ENCODE measurements at regions not wholly inside any gene's neighbourhood (a gene's known extent, or its start where the extent isn't known, plus 50 kb on each side); places are given as distances from the start of the nearest gene placed in this dataset.

GRCh38 chr17:33377837-33378595 lies 84.9 kb upstream of the ASIC2 start:
- H3K27me3 Mint-ChIP-seq, result peaks cover 14% of the 10 kb centered on the region
- H3K4me3 Mint-ChIP-seq, result no peak overlapping the region
- H3K4me1 Mint-ChIP-seq (ENCODE audit: unreplicated experiment), result peaks cover 3% of the 10 kb centered on the region
- TF ChIP-seq CTCF (conservative IDR thresholded peaks at IDR 0.05), result no peak
- H3K36me3 Mint-ChIP-seq, result no peaks in the 10 kb centered on the region
- H3K27ac Mint-ChIP-seq, result no peak overlapping the region
- no peaks in the 10 kb centered on the region for H3K9me3 Mint-ChIP-seq
- DNase-seq (ENCODE audit: extremely low spot score, unreplicated experiment), result no peak

GRCh38 chr17:33381201-33381600 lies 88.1 kb upstream of the ASIC2 start:
- H3K27me3 Mint-ChIP-seq, result peaks cover 39% of the 10 kb centered on the region
- no peaks in the 10 kb centered on the region for H3K9me3 Mint-ChIP-seq
- DNase-seq (ENCODE audit: extremely low spot score, unreplicated experiment), result no peak
- H3K36me3 Mint-ChIP-seq, result no peaks in the 10 kb centered on the region
- TF ChIP-seq CTCF (conservative IDR thresholded peaks at IDR 0.05), result no peak
- no peak overlapping the region for H3K4me3 Mint-ChIP-seq
- no peak overlapping the region for H3K27ac Mint-ChIP-seq
- peaks cover 3% of the 10 kb centered on the region for H3K4me1 Mint-ChIP-seq (ENCODE audit: unreplicated experiment)

GRCh38 chr17:33383488-33384023 lies 90.5 kb upstream of the ASIC2 start:
- Mint-ChIP-seq H3K9me3 (no peaks in the 10 kb centered on the region), H3K27ac (no peak overlapping the region), H3K27me3 (peaks cover 47% of the 10 kb centered on the region), H3K4me1 (ENCODE audit: unreplicated experiment) (peaks cover 3% of the 10 kb centered on the region), H3K4me3 (no peak overlapping the region), H3K36me3 (no peaks in the 10 kb centered on the region)
- no peak for DNase-seq (ENCODE audit: extremely low spot score, unreplicated experiment)
- no peak for TF ChIP-seq CTCF (conservative IDR thresholded peaks at IDR 0.05)

- no peak for DNase-seq (ENCODE audit: extremely low spot score, unreplicated experiment)
- no peaks in the 10 kb centered on the region for H3K9me3 Mint-ChIP-seq
- H3K36me3 Mint-ChIP-seq, result no peaks in the 10 kb centered on the region
- peaks cover 3% of the 10 kb centered on the region for H3K4me1 Mint-ChIP-seq (ENCODE audit: unreplicated experiment)
- H3K27ac Mint-ChIP-seq, result no peak overlapping the region
- no peak overlapping the region for H3K4me3 Mint-ChIP-seq
- no peak for TF ChIP-seq CTCF (conservative IDR thresholded peaks at IDR 0.05)
- H3K27me3 Mint-ChIP-seq, result peaks cover 47% of the 10 kb centered on the region
Measured at GRCh38 chr17:33385133-33385532, 92.0 kb upstream of the ASIC2 start.

GRCh38 chr17:33385713-33386112 lies 92.6 kb upstream of the ASIC2 start:
- H3K4me1 Mint-ChIP-seq (ENCODE audit: unreplicated experiment), result peaks cover 3% of the 10 kb centered on the region
- no peaks in the 10 kb centered on the region for H3K9me3 Mint-ChIP-seq
- peaks cover 51% of the 10 kb centered on the region for H3K27me3 Mint-ChIP-seq

More at GRCh38 chr17:33385713-33386112, 92.6 kb upstream of the ASIC2 start:
- DNase-seq (ENCODE audit: extremely low spot score, unreplicated experiment), result no peak
- H3K4me3 Mint-ChIP-seq, result no peak overlapping the region
- H3K36me3 Mint-ChIP-seq, result no peaks in the 10 kb centered on the region
- H3K27ac Mint-ChIP-seq, result no peak overlapping the region
- no peak for TF ChIP-seq CTCF (conservative IDR thresholded peaks at IDR 0.05)
